Neural crest cell (in vitro differentiated cells): ENCODE measurements at regions not wholly inside any gene's neighbourhood (a gene's known extent, or its start where the extent isn't known, plus 50 kb on each side); places are given as distances from the start of the nearest gene placed in this dataset.

Experiments
- DNase-seq: peaks from one replicate; pipeline ENCODE4 v3.0.0; 2021; ENCODE audit warnings: low read depth, mixed read lengths, low spot score
- H3K27ac Mint-ChIP-seq: one replicate; pipeline ENCODE4 v1.8.0; 2021; ENCODE audit warnings: mild to moderate bottlenecking, mixed read lengths; ENCODE audit not compliant: unreplicated experiment
- H3K27me3 Mint-ChIP-seq: 2 replicates; pipeline ENCODE4 v1.8.0; 2021; ENCODE audit warnings: low read depth, mild to moderate bottlenecking, mixed read lengths
- H3K36me3 Mint-ChIP-seq: 2 replicates; pipeline ENCODE4 v1.8.0; 2021; ENCODE audit warnings: low read depth, mild to moderate bottlenecking, mixed read lengths
- H3K4me1 Mint-ChIP-seq: 2 replicates; pipeline ENCODE4 v1.8.0; 2021; ENCODE audit warnings: mixed read lengths
- H3K4me3 Mint-ChIP-seq: one replicate; pipeline ENCODE4 v1.8.0; 2021; ENCODE audit warnings: mild to moderate bottlenecking, mixed read lengths
- H3K9me3 Mint-ChIP-seq: 2 replicates; pipeline ENCODE4 v1.8.0; 2021; ENCODE audit warnings: mixed read lengths
- CTCF ChIP-seq: fragments of 200-600 bp; sonication (generic); conservative IDR thresholded peaks from 2 replicates; pipeline ENCODE4 v1.5.0; 2021; ENCODE audit warnings: antibody characterized with exemption, mild to moderate bottlenecking

- DNase-seq = no peak
- no peak overlapping the region for H3K4me3 Mint-ChIP-seq
- no peak for TF ChIP-seq CTCF
- H3K27ac Mint-ChIP-seq = no peak overlapping the region
- no peaks in the 10 kb centered on the region for H3K36me3 Mint-ChIP-seq
- no peaks in the 10 kb centered on the region for H3K4me1 Mint-ChIP-seq
- no peaks in the 10 kb centered on the region for H3K27me3 Mint-ChIP-seq
- H3K9me3 Mint-ChIP-seq = peaks cover 6% of the 10 kb centered on the region
These were observed 281.0 kb upstream of the C11orf87 start for GRCh38 chr11:109140857-109141515.

- H3K27ac Mint-ChIP-seq = no peak overlapping the region
- peaks cover 10% of the 10 kb centered on the region for H3K4me1 Mint-ChIP-seq
- no peak overlapping the region for H3K4me3 Mint-ChIP-seq
- TF ChIP-seq CTCF = no peak
- no peaks in the 10 kb centered on the region for H3K9me3 Mint-ChIP-seq
- no peaks in the 10 kb centered on the region for H3K36me3 Mint-ChIP-seq
- no peaks in the 10 kb centered on the region for H3K27me3 Mint-ChIP-seq
- DNase-seq = no peak
These were observed 276.7 kb upstream of the C11orf87 start for GRCh38 chr11:109145287-109145686.

- H3K4me1 Mint-ChIP-seq = peaks cover 19% of the 10 kb centered on the region
- DNase-seq = no peak
- H3K27me3 Mint-ChIP-seq = no peaks in the 10 kb centered on the region
- peaks cover 4% of the 10 kb centered on the region for H3K9me3 Mint-ChIP-seq
- H3K27ac Mint-ChIP-seq = no peak overlapping the region
- no peaks in the 10 kb centered on the region for H3K36me3 Mint-ChIP-seq
- no peak overlapping the region for H3K4me3 Mint-ChIP-seq
- TF ChIP-seq CTCF = no peak
These were observed 274.3 kb upstream of the C11orf87 start for GRCh38 chr11:109147726-109148125.

- TF ChIP-seq CTCF = no peak
- DNase-seq = no peak
- Mint-ChIP-seq H3K27ac (no peak overlapping the region), H3K4me3 (no peak overlapping the region), H3K27me3 (no peaks in the 10 kb centered on the region), H3K4me1 (peaks cover 19% of the 10 kb centered on the region), H3K9me3 (peaks cover 4% of the 10 kb centered on the region), H3K36me3 (no peaks in the 10 kb centered on the region)
These were observed 273.3 kb upstream of the C11orf87 start for GRCh38 chr11:109148669-109149068.

GRCh38 chr11:109150581-109150980 lies 271.4 kb upstream of the C11orf87 start:
- DNase-seq = no peak
- Mint-ChIP-seq H3K9me3 (peaks cover 4% of the 10 kb centered on the region), H3K27ac (no peak overlapping the region), H3K4me3 (no peak overlapping the region), H3K36me3 (no peaks in the 10 kb centered on the region), H3K4me1 (peaks cover 19% of the 10 kb centered on the region), H3K27me3 (no peaks in the 10 kb centered on the region)
- TF ChIP-seq CTCF = no peak

GRCh38 chr11:109153836-109154235 lies 268.2 kb upstream of the C11orf87 start:
- DNase-seq = no peak
- H3K4me1 Mint-ChIP-seq = peaks cover 10% of the 10 kb centered on the region

More at GRCh38 chr11:109153836-109154235, 268.2 kb upstream of the C11orf87 start:
- Mint-ChIP-seq H3K4me3 (no peak overlapping the region), H3K27me3 (no peaks in the 10 kb centered on the region), H3K27ac (no peak overlapping the region), H3K9me3 (peaks cover 6% of the 10 kb centered on the region), H3K36me3 (no peaks in the 10 kb centered on the region)
- TF ChIP-seq CTCF = no peak
